ENCODE measurements at regions not wholly inside any gene's neighbourhood (a gene's known extent, or its start where the extent isn't known, plus 50 kb on each side); places are given as distances from the start of the nearest gene placed in this dataset.
"Not testable (repeated sequence)": the region's sequence is repeated elsewhere in the genome, so short reads cannot be mapped to it uniquely, and the experiment has no call there.

DNA sequence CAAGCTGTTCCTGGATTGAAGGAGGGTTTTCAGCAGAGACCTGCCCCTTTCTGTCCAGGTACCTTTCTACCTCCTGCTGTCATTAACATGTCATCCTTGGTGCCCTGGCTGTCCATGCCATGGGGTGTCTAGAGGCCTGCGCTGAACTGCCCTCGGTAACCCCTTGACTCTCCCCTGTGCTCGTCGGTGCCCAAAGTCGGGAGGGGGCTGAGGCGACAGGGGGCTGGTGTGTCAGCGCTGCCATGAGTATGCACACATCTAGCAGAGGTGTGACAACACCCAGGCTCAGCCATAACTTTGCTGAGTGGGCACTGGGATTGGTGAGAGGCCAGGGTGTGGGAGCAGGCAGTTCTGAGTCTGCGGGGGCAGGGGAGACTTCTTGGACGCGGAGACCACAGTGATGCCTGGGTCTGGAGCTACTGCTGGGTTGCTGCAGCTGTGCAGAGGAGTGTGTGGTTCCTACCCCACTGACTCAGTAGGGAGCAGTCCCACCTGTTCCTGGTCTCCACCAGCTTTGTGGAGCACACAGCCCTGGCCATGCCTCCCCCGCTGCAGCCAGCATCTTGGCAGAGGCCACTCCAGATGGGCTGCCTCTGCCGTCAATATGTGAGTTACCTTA is 376.2 kb upstream of the SEMA3C start:
- H3K4me3 ChIP-seq (replicated peaks; ENCODE audit: low read depth, low read length), result no peak overlapping the region
- DNase-seq (ENCODE audit: extremely low read depth, low read depth), result no peak
- TF ChIP-seq, protein P1, sequence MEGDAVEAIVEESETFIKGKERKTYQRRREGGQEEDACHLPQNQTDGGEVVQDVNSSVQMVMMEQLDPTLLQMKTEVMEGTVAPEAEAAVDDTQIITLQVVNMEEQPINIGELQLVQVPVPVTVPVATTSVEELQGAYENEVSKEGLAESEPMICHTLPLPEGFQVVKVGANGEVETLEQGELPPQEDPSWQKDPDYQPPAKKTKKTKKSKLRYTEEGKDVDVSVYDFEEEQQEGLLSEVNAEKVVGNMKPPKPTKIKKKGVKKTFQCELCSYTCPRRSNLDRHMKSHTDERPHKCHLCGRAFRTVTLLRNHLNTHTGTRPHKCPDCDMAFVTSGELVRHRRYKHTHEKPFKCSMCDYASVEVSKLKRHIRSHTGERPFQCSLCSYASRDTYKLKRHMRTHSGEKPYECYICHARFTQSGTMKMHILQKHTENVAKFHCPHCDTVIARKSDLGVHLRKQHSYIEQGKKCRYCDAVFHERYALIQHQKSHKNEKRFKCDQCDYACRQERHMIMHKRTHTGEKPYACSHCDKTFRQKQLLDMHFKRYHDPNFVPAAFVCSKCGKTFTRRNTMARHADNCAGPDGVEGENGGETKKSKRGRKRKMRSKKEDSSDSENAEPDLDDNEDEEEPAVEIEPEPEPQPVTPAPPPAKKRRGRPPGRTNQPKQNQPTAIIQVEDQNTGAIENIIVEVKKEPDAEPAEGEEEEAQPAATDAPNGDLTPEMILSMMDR (IDR thresholded peaks at IDR 0.05; ENCODE audit: low read depth, low read length, missing control alignments), result no peak

DNA sequence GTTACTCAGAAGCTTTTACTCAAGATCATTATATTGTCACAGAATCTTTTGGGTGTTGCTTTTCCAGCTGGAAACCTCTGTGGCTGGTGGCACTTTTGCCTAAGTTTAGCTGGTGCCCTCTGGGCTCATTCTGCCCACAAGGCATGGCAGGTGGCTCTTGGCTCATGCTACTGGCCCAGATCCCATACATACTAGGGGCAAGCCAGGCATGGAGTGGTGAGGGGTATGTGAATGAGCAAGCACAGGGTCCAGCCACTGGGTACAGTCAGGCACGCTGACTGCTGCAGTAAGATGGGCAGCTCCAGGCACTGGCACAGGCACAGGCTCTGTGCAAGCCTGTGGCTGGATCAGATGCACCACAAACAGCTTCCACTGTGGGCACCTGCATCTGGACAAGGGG is 375.0 kb upstream of the SEMA3C start:
- no peak overlapping the region for H3K4me3 ChIP-seq (replicated peaks; ENCODE audit: low read depth, low read length)
- no peak for DNase-seq (ENCODE audit: extremely low read depth, low read depth)
- TF ChIP-seq, protein P1 (IDR thresholded peaks at IDR 0.05; ENCODE audit: low read depth, low read length, missing control alignments), result no peak

DNA sequence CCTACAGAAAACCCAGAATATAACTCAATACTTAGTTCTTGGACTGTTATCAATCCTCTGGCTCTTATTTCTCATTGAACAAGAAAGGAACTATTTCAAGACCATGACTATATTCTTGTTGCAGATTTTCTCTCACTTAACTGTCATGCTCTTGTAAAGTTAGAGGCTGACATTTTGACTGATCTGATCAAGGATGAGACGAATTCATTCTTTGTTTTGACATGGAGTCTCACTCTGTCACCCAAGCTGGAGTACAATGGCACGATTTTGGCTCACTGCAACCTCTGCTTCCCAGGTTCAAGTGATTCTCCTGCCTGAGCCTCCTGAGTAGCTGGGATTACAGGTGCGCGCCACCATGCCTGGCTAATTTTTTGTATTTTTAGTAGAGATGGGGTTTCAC is 367.9 kb upstream of the SEMA3C start:
- H3K4me3 ChIP-seq (replicated peaks; ENCODE audit: low read depth, low read length); DNase-seq (ENCODE audit: extremely low read depth, low read depth): not testable (repeated sequence)

DNA sequence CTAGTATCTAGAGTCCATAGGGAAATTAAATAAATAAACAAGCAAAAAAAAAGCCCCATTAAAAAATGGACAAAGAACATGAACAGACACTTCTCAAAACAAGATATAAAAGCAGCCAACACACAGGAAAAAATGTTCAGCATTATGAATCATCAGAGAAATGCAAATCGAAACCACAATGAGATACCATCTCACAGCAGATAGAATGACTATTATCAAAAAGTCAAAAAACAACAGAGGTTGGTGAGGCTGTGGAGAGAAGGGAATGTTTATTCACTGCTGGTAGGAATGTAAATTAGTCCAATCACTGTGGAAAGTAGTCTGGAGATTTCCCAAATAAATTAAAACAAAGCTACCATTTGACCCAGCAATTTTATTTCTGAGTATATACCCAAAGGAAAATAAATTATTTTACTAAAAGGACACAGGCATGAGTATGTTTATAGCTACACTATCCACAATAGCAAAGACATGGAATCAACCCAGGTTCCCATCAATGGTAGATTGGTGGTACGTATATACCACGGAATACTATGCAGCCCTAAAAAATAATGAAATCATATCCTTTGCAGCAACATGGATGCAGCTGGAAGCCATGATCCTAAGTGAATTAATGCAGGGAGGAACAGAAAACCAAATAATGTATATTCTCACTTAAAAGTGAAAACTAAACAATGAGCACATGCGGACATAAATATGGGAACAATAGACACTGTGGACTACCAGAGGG is 366.5 kb upstream of the SEMA3C start:
- no peak overlapping the region for H3K4me3 ChIP-seq (replicated peaks; ENCODE audit: low read depth, low read length)
- TF ChIP-seq, protein P1 (IDR thresholded peaks at IDR 0.05; ENCODE audit: low read depth, low read length, missing control alignments), result no peak
- DNase-seq (ENCODE audit: extremely low read depth, low read depth), result peak; percentile 53

DNA sequence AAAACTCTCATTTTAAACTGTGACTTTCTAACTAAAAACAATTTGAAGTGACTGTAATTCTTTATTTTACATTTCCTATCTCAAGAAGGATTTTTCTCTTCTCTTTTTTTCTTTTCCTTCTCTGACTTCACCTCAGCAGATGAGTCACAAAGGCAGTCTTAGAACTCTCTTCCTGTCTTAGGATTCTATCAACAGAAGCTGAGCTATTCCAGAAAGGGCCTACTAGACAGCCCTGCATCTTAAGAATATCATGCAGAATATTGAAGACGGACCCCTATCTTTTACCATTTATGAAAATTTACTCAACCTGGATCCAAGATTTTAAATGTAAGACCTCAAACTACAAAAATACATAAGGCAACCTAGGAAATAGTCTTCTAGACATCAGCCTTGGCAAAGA is 365.7 kb upstream of the SEMA3C start:
- TF ChIP-seq, protein P1 (IDR thresholded peaks at IDR 0.05; ENCODE audit: low read depth, low read length, missing control alignments), result no peak
- no peak overlapping the region for H3K4me3 ChIP-seq (replicated peaks; ENCODE audit: low read depth, low read length)
- DNase-seq (ENCODE audit: extremely low read depth, low read depth), result no peak

DNA sequence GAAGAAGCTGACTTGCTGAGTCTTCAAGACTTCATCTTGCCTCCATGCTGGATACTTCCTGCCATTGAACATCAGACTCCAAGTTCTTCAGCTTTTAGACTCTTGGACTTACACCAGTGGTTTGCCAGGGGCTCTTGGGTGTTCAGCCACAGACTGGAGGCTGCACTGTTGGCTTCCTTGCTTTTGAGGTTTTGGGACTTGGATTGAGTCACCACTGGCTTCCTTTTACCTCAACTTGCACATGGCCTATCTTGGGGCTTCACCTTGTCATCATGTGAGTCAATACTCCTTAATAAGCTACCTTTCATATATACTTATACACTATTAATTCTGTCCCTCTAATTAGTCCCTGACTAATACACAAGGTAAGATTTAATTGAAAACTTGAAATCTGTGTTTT is 361.7 kb upstream of the SEMA3C start:
- DNase-seq (ENCODE audit: extremely low read depth, low read depth), result no peak
- TF ChIP-seq, protein P1 (IDR thresholded peaks at IDR 0.05; ENCODE audit: low read depth, low read length, missing control alignments), result no peak
- no peak overlapping the region for H3K4me3 ChIP-seq (replicated peaks; ENCODE audit: low read depth, low read length)

DNA sequence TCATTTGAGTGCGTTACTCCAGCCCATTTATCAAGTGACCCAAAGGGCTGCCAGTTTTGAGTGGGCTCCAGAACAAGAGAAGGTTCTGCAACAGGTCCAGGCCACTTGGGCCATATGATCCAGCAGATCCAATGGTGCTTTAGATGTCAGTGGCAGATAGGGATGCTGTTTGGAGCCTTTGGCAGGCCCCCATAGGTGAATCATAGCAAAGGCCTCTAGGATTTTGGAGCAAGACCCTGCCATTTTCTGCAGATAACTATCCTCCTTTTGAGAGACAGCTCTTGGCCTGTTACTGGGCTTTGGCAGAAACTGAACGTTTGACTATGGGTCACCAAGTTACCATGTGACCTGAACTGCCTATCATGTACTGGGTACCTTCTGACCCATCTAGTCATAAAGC is 358.8 kb upstream of the SEMA3C start:
- TF ChIP-seq, protein P1 (IDR thresholded peaks at IDR 0.05; ENCODE audit: low read depth, low read length, missing control alignments), result no peak
- DNase-seq (ENCODE audit: extremely low read depth, low read depth), result no peak
- H3K4me3 ChIP-seq (replicated peaks; ENCODE audit: low read depth, low read length), result no peak overlapping the region

Measured in HFF-Myc (cell line).